SK-N-MC (cell line): ENCODE measurements at regions not wholly inside any gene's neighbourhood (a gene's known extent, or its start where the extent isn't known, plus 50 kb on each side); places are given as distances from the start of the nearest gene placed in this dataset.

Source experiments
- EZH2 ChIP-seq: fragments of 200-600 bp; sonication (generic); IDR thresholded peaks from one replicate; pipeline ENCODE4 v1.6.1; 2017; ENCODE audit warnings: antibody characterized with exemption
- POLR2AphosphoS5 ChIP-seq: IDR thresholded peaks from 2 replicates; pipeline ENCODE4 v1.6.1; 2012; ENCODE audit warnings: mild to moderate bottlenecking, low read depth, low read length, borderline replicate concordance

DNA sequence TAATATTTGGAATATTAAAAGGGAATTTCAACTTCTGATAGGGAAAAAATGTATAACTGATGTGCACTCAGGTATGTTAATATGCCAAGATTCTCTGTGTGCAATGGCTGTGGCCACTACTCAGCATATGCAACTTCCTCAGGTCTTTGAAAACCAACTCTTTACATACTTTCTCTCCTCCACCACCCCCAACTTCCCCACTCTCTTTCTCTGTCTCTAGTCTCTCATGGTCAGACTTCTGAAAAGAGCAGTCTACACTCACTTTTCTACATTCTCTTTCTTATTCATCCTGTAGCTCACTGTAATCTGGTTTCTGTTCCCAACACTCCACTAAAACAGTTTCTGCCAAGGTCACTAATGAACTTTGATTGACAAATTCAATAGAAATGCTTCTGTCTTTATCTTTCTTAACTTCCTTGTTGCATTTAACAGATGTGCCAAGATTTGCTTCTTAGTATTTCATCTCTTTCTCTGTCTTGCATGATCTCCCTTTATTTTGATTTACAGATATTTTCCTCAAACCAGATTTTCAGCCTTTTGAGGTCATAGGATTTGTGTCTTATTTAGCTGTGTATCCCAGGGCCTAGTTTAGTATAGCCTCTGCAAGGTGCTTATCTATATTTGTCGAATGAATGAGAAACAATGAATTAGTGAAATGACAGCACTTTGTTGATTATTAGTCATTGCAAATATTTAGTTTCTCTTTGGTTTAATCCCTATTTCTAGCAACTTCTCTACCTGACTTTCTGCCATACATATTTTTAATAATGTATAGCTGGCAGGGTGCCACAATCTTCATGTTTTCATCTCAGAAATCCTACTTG is 168.9 kb downstream of the LMO4 start:
- TF ChIP-seq EZH2 (no peak), POLR2AphosphoS5 (no peak)
